ENCODE measurements at regions not wholly inside any gene's neighbourhood (a gene's known extent, or its start where the extent isn't known, plus 50 kb on each side); places are given as distances from the start of the nearest gene placed in this dataset.

- TF ChIP-seq CTCF (IDR thresholded peaks at IDR 0.05) (no peak), POLR2A (IDR thresholded peaks at IDR 0.05) (no peak), EP300 (IDR thresholded peaks at IDR 0.05) (no peak)
Measured at GRCh38 chr13:67664502-67664901, 434.4 kb upstream of the PCDH9 start.
